ENCODE measurements at regions not wholly inside any gene's neighbourhood (a gene's known extent, or its start where the extent isn't known, plus 50 kb on each side); places are given as distances from the start of the nearest gene placed in this dataset.

GRCh38 chr13:50116430-50116973, 101.3 kb downstream of the KCNRG start:
- TF ChIP-seq CTCF (IDR thresholded peaks at IDR 0.05) (no peak), POLR2A (IDR thresholded peaks at IDR 0.05) (no peak)
